Pancreas (tissue), 10 donors: ENCODE measurements at regions not wholly inside any gene's neighbourhood (a gene's known extent, or its start where the extent isn't known, plus 50 kb on each side); places are given as distances from the start of the nearest gene placed in this dataset.

Experiments
- ATAC-seq, 4 donors: fragments of 200-7000 bp; cut with Tn5 transposase; one replicate each; pipeline versions ENCODE4 v1.8.0 to v1.9.1; 2020; ENCODE audit warnings: mild to moderate bottlenecking in 4 of 4, moderate library complexity in 4 of 4
- DNase-seq, 6 donors: peaks; one replicate each; pipeline ENCODE4 v3.0.0-alpha.2; 2020
- FAIRE-seq: peaks from 2 replicates; lab custom pipeline; 2012; peaks lifted over from hg19 to GRCh38; lab: Jason Lieb, UNC
- H3K27ac ChIP-seq, 4 donors: fragments of 200-600 bp; sonication (generic); 1 replicate in 3 of 4; 2 replicates in 1 of 4; pipeline versions ENCODE4 v1.5.0 to v1.8.0; 2020
- H3K27me3 ChIP-seq, 4 donors: fragments of 200-600 bp; one replicate each; pipeline ENCODE4 v1.8.0; 2021
- H3K36me3 ChIP-seq, 3 donors: fragments of 200-600 bp; sonication (generic) in 1 of 3; one replicate each; pipeline versions ENCODE4 v1.5.0 to v1.8.0; 2020 to 2021
- H3K4me1 ChIP-seq, 3 donors: fragments of 200-600 bp; one replicate each; pipeline ENCODE4 v1.8.0; 2021
- H3K4me3 ChIP-seq, 4 donors: fragments of 200-600 bp; sonication (generic) in 2 of 4; one replicate each; pipeline versions ENCODE4 v1.5.0 to v1.8.0; 2020 to 2021
- H3K9me3 ChIP-seq, 4 donors: fragments of 200-600 bp; one replicate each; pipeline ENCODE4 v1.8.0; 2021
- WGBS, 2 donors: extraction: QIAGEN DNeasy Blood & Tissue Kit; methylation state at CpG; one replicate each; pipeline ENCODE4 v1.1.7; 2013; 5-methylcytosine and 5-hydroxymethylcytosine counted together
- intact Hi-C, 3 donors: fragments of 100-400 bp; cut with DNase I; formaldehyde crosslinking; loops; one replicate each; pipeline versions ENCODE4 v1.11.1 to v1.14.2; 2022
- TF ChIP-seq, protein P1 (sequence below), 4 donors: fragments of 200-600 bp; sonication (generic) in 3 of 4; IDR thresholded peaks; one replicate each; pipeline versions ENCODE4 v1.5.0 to v1.8.0; 2021; ENCODE audit warnings: antibody characterized with exemption in 4 of 4
- donor health status: healthy with polysubstance abuse.
- donor health status: DM: no; HTN: no; CAD: no; lungs with moderate emphysema.
- donor health status: DM: no; HTN: no; CAD: no.
- donor health status: control.
- donor health status: control.
- donor health status: Bipolar disorder and iron deficiency.
- donor health status: DM: yes; HTN: yes; CAD: no.
- donor health status: DM: no; HTN: no; CAD: no.
- donor health status: DM: no; HTN: no; CAD: no.
- donor health status: DM: yes; HTN: yes; CAD: no.

DNA sequence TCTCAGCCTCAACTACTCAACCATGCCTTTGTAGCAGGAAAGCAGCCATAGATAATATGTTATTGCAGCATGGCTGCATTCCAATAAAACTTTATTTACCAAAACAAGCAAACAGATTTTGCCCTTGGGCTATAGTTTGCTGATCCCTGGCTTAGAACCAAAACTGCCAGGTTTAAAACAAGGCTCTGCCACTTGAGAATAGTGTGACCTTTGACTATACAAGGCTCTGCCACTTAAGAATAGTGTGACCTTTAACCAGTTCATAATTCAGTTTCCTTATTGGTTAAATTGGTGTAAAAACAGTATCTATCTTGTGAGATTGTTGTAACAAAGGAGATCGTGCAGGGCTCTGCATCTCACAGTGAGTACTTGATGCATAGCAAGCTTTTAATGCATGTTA is 217.3 kb upstream of the MTNR1B start:
- intact Hi-C loops = no loop called here

DNA sequence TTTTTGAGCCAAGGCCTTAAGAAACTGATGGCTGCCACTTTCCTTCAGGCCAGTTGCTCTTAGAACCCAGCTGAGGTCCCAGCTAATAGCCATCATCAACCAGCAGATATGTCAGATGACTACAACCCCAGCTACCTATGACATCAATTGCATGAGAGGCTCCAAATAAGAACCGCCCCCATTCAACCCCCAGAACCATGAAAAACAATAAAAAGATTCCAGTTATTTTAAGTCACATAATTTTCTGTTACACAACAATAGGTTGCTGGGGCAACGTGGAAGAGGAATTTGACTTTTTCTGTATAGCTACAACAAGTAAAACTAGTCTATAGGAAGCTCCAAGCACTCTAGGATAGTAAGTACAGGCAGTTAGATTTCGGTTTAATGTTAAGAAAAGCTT is 216.3 kb upstream of the MTNR1B start:
- Histone ChIP-seq H3K36me3 (no peaks in the 10 kb centered on the region), H3K27ac (no peak overlapping the region), H3K27me3 (no peaks in the 10 kb centered on the region), H3K4me1 (peaks cover 3 to 14% (median 6%) of the 10 kb centered on the region in 3 donors), H3K9me3 (no peaks in the 10 kb centered on the region), H3K4me3 (no peak overlapping the region)
- FAIRE-seq = no peak
- DNase-seq = no peak
- TF ChIP-seq, protein P1, sequence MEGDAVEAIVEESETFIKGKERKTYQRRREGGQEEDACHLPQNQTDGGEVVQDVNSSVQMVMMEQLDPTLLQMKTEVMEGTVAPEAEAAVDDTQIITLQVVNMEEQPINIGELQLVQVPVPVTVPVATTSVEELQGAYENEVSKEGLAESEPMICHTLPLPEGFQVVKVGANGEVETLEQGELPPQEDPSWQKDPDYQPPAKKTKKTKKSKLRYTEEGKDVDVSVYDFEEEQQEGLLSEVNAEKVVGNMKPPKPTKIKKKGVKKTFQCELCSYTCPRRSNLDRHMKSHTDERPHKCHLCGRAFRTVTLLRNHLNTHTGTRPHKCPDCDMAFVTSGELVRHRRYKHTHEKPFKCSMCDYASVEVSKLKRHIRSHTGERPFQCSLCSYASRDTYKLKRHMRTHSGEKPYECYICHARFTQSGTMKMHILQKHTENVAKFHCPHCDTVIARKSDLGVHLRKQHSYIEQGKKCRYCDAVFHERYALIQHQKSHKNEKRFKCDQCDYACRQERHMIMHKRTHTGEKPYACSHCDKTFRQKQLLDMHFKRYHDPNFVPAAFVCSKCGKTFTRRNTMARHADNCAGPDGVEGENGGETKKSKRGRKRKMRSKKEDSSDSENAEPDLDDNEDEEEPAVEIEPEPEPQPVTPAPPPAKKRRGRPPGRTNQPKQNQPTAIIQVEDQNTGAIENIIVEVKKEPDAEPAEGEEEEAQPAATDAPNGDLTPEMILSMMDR (IDR thresholded peaks at IDR 0.05) = no peak
- no peak for ATAC-seq
- intact Hi-C loops = no loop called here
- 88 to 91% methylated on average over 3 of the region's 3 CpGs for WGBS, 2 donors

More for the DNA sequence above, 217.3 kb upstream of the MTNR1B start:
- TF ChIP-seq, protein P1 (IDR thresholded peaks at IDR 0.05) = no peak
- Histone ChIP-seq H3K9me3 (no peaks in the 10 kb centered on the region), H3K27me3 (no peaks in the 10 kb centered on the region), H3K36me3 (no peaks in the 10 kb centered on the region), H3K4me3 (no peak overlapping the region), H3K27ac (no peak overlapping the region), H3K4me1 (peaks cover 3 to 14% (median 6%) of the 10 kb centered on the region in 3 donors)
- 38 to 42% methylated on average over 1 of the region's 1 CpG for WGBS, 2 donors
- ATAC-seq (peak in 3 of 4 donors; percentile 21 to 59 (median 43)), DNase-seq (no peak), FAIRE-seq (no peak)

DNA sequence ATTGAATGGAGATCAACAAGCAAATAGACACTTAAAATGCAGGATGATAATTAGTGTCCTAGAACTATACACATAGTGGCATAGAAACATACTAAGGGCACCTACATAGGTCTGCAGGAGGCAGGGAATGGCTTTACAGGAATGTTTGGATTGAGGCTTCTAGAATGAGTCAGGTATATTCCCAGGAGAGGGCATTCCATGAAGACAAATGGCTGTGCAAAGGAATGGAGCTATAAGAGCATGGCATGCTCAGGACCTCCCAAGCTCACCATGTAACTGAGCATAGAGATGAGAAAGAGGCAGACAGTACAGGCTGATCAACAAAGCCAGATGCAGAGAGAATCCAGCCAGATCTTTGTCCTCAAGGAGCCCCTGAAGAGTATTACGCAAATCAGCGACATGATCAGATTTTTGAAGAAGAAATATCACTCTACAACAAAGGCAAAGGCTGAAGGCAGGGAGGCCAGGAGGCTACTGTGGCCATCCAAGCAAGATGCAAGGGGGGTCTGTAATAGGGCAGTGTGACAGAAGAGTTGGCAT is 211.1 kb upstream of the MTNR1B start:
- no peaks in the 10 kb centered on the region for H3K27me3 ChIP-seq
- H3K4me3 ChIP-seq = no peak overlapping the region
- TF ChIP-seq, protein P1 (IDR thresholded peaks at IDR 0.05) = no peak
- H3K27ac ChIP-seq = no peak overlapping the region
- no peaks in the 10 kb centered on the region for H3K4me1 ChIP-seq
- H3K36me3 ChIP-seq = no peaks in the 10 kb centered on the region
- intact Hi-C loops = no loop called here
- DNase-seq (no peak), FAIRE-seq (no peak), ATAC-seq (no peak)
- 97 to 100% methylated on average over 2 of the region's 2 CpGs for WGBS, 2 donors
- H3K9me3 ChIP-seq = no peaks in the 10 kb centered on the region

DNA sequence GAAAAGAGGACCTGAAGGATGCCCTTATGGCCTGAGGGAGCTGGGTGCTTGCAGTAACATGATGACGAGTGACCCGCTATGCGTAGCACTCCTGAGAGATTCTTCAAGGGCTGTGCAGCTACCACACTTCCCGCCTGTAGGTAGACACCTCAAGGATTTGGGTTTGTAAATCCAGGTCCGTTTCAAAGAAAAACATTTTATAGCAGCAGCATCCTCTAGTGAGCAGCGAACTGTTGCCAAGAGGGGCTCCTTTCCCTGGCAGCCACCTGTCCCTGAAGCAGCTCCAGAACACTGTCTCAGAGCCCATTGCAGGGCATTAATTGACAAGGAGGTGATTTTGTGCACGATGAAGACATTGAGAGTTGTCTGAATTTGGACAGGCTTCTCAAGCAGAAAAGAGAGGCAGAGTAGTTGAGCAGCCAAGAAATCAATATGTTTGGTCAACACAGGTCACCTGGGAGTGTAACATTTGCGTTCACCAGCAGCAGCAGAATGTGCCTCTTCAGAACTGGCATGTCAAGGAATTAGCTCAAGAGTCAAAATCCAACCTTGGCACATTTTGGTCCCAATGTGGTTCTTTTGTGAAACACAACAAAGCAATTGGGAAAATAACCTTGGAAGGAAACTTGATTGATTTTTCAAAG is 209.8 kb upstream of the MTNR1B start:
- TF ChIP-seq, protein P1 (IDR thresholded peaks at IDR 0.05) = no peak
- Histone ChIP-seq H3K27me3 (no peaks in the 10 kb centered on the region), H3K9me3 (no peaks in the 10 kb centered on the region), H3K36me3 (no peaks in the 10 kb centered on the region), H3K4me1 (no peaks in the 10 kb centered on the region), H3K27ac (no peak overlapping the region), H3K4me3 (no peak overlapping the region)
- ATAC-seq (peak in 3 of 4 donors; percentile 47 to 97 (median 77)), FAIRE-seq (no peak), DNase-seq (peak in 2 of 6 donors; percentile 26 to 38)
- intact Hi-C loops = no loop called here
- 53 to 55% methylated on average over 8 of the region's 8 CpGs for WGBS, 2 donors

DNA sequence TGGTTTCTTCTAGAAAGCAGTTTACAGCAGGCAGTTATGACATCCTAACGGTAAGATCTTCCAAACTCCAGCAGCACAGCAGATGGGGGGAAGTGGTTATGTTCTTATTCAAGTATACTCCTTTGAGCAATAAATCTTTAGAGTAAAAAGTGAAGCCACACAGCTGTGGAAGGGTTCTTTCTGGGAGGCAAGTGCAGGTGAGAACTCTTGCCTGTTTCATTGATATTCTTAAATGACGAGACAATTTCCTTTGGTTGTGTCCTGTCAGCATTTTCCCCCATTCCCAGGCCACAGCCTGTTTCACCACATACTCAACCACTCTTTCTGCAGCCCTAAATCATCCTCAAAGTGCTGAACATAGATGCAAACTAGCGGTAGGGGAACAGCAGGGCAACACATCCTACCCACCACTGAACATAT is 207.3 kb upstream of the MTNR1B start:
- no peak overlapping the region for H3K4me3 ChIP-seq
- no peaks in the 10 kb centered on the region for H3K4me1 ChIP-seq
- ATAC-seq = no peak
- H3K27ac ChIP-seq = no peak overlapping the region
- H3K9me3 ChIP-seq = no peaks in the 10 kb centered on the region
- no peaks in the 10 kb centered on the region for H3K36me3 ChIP-seq
- intact Hi-C loops = no loop called here
- H3K27me3 ChIP-seq = no peaks in the 10 kb centered on the region
- FAIRE-seq = no peak
- 78 to 89% methylated on average over 3 of the region's 3 CpGs for WGBS, 2 donors
- TF ChIP-seq, protein P1 (IDR thresholded peaks at IDR 0.05) = no peak
- no peak for DNase-seq
